Activated T-cell treated with anti-CD3 and anti-CD28 coated beads for 24 hours (primary cell): ENCODE measurements at regions not wholly inside any gene's neighbourhood (a gene's known extent, or its start where the extent isn't known, plus 50 kb on each side); places are given as distances from the start of the nearest gene placed in this dataset.

Experiments
- DNase-seq: peaks from one replicate; pipeline ENCODE4 v3.0.0-alpha.2; 2020; ENCODE audit warnings: low read depth

DNA sequence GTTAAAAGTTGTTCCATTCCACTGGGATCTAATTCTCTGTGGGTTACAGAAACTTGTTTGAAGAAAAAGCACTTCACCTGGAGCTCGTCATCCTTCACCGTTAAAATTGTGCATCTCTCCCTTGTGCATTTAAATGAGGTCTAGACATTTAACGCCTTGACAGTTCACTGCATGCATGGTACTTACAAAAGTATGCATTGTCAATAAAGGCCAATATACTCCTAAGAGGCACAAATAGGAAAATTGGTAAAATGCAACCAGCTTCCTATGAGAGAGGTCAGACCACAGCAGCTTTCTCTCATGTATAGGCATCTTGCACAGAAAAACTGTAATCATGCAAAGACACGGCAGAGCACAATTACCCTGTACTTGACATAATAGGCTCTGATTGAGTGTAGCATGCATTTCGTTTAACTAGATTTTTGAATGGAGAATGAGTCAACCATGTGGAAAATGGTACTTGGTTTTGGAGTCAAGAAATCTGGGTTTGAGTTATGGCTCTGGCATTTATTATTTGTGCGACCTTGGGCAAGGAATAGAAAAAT, 378.5 kb downstream of the RFPL4B start:
- no peak for DNase-seq

GRCh38 chr6:112735129-112735528, 388.0 kb downstream of the RFPL4B start:
- DNase-seq = no peak

DNA sequence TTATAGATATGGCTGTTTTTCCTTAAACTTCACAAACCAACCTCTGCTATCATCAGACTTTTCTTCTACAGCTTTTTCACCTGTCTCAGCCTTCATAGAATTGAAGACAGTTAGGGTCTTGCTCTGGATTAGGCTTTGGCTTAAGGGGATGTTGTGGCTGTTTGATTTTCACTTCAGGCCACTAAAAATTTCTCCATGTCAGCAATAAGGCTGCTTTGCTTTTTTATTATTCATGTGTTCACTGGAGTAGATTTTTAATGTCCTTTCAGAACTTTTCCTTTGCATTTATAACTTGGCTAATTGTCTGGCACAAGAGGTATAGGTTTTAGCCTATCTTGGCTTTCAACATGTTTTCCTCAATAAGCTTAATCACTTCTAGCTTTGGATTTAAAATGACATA, 392.6 kb downstream of the RFPL4B start:
- DNase-seq = no peak

- DNase-seq = no peak
Measured at GRCh38 chr6:112743323-112743722, 396.2 kb downstream of the RFPL4B start.

DNA sequence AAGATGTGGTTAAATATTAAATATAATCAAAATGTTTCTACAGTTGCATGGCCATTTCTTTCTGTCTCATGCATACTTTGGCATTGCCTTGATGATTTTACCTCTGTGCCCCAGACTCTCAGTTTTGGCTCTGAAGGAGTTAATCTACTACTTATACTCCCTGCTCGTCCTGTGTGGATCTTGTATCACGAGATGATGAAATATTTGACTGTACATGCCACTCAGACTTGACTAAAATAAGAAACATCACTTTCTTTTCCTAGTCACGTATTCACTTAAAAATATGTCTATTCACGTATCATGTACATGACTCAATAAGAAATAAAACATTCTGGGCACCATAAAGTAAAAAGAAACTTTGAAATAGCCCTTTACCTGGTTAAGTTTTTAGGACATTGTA, 397.7 kb downstream of the RFPL4B start:
- DNase-seq = no peak

DNA sequence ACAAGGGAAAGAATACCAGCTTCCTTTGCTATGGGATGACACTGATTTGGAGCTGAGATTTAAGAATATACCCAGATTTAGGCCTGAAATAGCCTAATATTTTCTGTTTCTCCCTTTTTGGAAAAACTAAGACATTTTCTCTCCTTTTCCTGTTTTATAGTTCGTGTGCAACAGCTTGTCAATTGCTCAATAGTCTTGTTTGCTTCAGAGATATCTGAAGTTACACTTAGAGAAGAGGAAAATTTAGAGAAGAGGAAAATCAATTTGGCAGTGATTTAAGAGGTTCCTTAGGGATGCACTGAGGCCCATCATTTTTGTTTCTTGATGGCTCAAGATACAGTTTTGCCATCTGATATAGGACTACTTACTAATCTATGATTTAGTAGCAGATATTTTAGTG, 398.6 kb downstream of the RFPL4B start:
- no peak for DNase-seq

GRCh38 chr6:112749673-112750072, 402.5 kb downstream of the RFPL4B start:
- DNase-seq = no peak

DNA sequence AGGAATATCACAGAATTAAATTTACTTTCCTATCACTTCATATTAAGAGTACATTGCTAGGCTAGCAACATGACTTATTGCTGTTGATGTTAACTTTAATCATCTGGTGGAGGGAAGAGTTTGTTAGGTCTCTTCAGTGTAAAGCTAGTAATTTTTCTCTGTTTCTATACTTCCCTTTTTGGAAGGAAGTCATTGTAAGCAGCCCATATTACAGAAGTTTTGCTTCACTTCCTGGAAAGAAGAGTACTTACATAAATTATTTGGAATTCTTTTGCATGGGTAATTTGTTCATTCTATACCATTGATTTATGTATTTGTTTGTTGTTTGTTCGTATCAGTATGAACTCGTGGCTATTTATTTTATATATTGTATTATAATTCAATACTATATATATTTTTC, 405.2 kb downstream of the RFPL4B start:
- no peak for DNase-seq

GRCh38 chr6:112752791-112753190, 405.7 kb downstream of the RFPL4B start:
- DNase-seq = no peak

- DNase-seq = no peak
Measured at GRCh38 chr6:112760831-112761230, 413.7 kb downstream of the RFPL4B start.

GRCh38 chr6:112761740-112762139, 414.6 kb downstream of the RFPL4B start:
- no peak for DNase-seq

DNA sequence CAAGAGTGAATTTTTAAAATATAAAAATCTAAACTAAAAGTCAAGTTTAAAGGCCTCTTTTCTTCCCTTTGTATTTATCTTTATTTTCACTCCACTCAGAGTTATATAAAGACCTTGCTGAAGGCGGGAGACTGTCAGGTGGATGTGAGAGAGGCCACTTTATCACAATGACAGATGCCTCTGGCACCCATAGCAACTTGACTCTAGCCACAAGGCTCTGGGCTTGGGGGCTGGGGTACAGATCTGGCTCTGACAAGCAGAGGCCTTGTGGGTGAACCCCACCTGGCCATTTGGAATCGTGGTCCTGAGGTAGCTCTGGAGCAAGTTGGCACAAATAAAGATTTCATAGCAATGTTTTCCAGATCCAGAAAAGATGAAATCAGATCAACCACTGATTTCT, 417.2 kb downstream of the RFPL4B start:
- no peak for DNase-seq

DNA sequence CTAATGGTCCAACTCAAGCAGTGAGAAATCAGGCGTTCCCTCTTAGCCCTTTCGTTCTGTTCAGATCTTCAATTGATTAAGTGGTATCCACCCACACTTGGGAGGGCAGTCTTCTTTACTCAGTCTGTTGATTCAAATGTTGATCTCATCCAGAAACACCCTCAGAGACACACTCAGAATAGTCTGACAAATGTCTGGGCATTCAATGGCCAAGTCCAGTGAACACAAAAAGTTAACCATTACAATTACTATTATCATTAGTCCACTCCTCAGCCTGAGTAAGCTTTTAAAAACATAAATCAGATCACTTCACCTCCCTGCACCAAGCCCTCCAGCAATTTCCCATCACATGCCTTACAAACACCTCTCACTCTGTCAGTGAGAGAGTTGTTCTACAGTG, 423.2 kb downstream of the RFPL4B start:
- no peak for DNase-seq

DNA sequence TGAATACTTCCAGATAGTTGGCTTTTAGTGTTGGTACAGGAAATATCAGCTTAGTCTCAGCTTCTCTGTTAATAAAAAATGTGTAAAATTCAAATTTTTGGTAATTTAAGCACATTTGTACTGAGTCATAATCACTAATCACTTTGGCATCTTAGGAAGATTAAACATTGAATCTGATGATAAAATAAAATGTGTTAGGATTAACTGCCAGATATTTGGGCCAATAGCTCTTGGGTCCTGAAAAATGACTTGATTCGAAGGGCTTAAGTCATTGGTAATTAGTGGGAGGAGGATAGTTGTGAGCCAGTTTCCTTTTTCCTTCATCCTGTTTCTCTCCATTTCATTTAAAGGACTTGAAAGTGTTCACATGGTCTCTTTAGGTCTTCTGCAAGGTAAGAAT, 426.1 kb downstream of the RFPL4B start:
- no peak for DNase-seq

DNA sequence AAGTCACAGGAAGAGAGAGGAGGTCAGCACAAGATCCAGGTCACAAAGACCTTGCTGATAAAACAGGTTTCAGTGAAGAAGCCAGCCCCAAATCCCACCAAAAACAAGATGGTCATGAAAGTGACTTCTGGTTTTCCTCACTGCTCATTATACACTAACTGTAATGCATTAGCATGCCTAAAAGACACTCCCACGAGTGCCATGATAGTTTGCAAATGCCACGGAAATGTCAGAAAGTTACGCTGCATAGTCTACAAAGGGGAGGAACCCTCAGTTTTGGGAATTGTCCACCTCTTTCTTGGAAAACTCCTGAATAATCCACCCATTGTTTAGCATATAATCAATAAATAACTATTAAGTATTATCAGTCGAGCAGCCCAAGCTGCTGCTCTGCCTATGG, 427.2 kb downstream of the RFPL4B start:
- no peak for DNase-seq

- no peak for DNase-seq
Measured at GRCh38 chr6:112780498-112781096, 433.5 kb downstream of the RFPL4B start.

DNA sequence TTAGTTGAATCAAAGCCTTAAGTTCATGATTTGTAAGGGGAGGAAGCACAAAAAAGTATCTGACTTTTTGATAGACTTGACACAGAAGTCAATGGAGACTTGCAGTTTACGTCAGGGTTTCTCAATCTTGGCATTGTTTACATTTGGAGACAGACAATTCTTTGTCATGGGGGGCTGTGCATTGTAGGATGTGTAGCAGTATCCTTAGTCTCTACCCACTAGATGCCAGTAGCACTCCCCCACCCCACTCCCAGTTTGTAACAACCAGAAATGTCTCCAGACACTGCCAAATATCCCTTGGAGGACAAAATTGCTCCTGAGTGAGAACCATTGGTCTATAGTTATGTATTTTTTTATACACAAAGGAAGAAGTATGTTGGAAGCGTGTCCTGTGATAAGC, 434.1 kb downstream of the RFPL4B start:
- no peak for DNase-seq

- no peak for DNase-seq
Measured at GRCh38 chr6:112785408-112785807, 438.3 kb downstream of the RFPL4B start.

- no peak for DNase-seq
Measured at GRCh38 chr6:112786801-112787200, 439.7 kb downstream of the RFPL4B start.

DNA sequence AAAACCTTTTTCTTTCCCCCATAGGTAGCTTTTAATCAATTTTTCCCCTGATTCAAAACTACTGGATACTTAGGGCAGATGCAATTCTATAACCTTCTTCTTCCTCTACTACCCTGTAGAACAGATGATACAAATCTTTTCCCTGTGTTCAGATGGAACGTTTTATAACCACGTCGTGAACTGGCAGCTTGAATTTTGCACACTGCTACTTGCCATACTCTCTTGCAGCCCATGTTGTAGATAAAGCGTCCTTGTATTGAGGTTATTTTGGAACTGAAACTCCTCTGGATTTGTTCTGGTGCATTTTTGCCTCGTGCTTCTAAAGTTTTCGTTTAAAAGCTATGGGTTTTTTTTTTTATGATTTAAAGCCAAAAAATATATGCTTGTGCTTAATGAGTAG, 440.2 kb downstream of the RFPL4B start:
- DNase-seq = no peak

DNA sequence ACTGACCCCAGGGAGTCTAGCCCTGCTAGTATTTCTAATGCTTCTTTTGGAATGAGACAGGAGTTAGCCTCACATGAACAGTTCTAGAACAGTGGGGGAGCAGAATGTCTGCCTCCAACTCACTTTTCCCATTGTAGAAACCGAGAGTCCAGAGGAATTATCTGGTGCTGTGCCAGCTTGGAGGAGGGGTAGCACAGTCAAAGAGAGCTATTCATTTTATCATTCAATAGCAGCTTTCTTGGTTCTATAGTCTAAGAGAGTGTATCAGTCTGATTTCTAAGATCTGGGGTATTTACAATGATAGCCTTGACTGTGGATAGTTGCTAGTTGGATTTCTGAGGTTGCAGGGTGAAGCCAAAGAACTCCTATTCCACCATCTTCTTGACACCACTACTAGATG, 448.2 kb downstream of the RFPL4B start:
- DNase-seq = no peak

DNA sequence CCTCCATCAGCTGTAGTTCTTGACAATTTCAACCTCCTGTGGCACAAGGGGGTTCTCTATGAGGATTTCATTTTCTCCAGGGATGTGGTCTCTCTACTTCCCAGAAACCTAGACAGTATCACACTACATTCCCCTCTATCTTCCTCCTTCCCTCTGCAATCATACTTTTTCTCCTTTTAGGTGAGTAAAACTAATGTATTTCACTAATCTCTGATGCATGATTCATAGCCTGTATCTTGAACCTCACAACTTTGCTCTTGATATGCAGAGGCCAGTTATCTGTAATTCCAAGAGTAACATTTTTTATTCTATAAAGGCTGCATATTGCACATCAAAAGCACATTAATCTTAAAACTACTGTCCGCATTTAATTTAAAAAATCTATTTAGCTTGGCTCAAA, 449.6 kb downstream of the RFPL4B start:
- no peak for DNase-seq

DNA sequence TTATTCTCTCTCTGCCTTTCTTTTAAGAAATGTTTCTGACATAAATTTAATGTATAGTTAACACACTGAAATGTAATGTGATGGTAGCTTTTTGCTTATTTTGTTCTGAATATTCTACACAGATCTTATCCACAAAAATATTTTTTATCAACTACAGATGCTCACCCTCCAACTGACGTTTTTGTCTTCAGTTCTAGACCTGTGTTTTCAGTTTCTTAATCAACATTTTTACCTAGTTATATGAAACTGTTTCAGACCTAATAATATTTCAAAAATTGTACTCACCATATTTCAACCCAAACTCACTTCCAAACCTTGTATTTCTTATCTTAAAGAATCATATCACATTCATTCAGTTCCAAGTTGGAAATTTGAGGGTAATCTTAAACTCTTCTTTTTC, 452.8 kb downstream of the RFPL4B start:
- DNase-seq = no peak

- DNase-seq = no peak
Measured at GRCh38 chr6:112800439-112800838, 453.3 kb downstream of the RFPL4B start.

GRCh38 chr6:112800916-112801315, 453.8 kb downstream of the RFPL4B start:
- DNase-seq = no peak
